GM18867 (cell line): ENCODE measurements at regions not wholly inside any gene's neighbourhood (a gene's known extent, or its start where the extent isn't known, plus 50 kb on each side); places are given as distances from the start of the nearest gene placed in this dataset.
A peak's percentile ranks its signal among the peaks of the same experiment; 100 is the strongest.
"Not testable (repeated sequence)": the region's sequence is repeated elsewhere in the genome, so short reads cannot be mapped to it uniquely, and the experiment has no call there.

Experiments
- ATAC-seq: cut with Tn5 transposase; IDR thresholded peaks from one replicate; pipeline ENCODE4 v1.9.1; 2021; ENCODE audit warnings: mild to moderate bottlenecking, moderate library complexity; ENCODE audit not compliant: unreplicated experiment

- ATAC-seq, result no peak
These were observed 290.6 kb upstream of the KLF3 start for GRCh38 chr4:38373375-38373774.

- ATAC-seq, result no peak
These were observed 286.8 kb upstream of the KLF3 start for GRCh38 chr4:38377195-38377594.

GRCh38 chr4:38378478-38378877 is 285.5 kb upstream of the KLF3 start:
- ATAC-seq, result no peak

- ATAC-seq, result no peak
These were observed 282.2 kb upstream of the KLF3 start for GRCh38 chr4:38381788-38382187.

- ATAC-seq, result no peak
These were observed 281.5 kb upstream of the KLF3 start for GRCh38 chr4:38382520-38382919.

DNA sequence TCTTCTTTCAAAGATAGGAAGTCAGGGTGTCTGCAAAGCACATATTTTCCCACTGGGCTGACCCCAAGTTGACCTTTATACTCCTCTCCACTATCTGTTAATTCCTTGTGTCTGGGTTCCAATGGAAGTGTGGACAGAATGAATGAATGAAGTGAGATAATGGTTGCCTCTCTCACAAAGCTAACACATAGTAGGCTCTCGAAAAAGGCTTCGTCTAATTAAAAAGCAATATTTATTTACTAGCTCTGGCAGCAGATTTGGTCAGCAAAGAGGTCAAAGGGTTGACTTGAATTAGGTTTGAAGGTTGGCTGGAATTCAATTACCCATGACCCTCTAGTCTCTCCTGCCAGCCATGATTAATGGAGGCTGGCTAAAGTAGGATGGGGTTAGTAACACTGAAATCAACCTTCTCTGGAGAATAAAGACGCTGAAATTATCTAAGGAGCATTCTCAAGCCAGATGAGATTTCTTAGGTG is 280.3 kb upstream of the KLF3 start:
- ATAC-seq, result no peak

DNA sequence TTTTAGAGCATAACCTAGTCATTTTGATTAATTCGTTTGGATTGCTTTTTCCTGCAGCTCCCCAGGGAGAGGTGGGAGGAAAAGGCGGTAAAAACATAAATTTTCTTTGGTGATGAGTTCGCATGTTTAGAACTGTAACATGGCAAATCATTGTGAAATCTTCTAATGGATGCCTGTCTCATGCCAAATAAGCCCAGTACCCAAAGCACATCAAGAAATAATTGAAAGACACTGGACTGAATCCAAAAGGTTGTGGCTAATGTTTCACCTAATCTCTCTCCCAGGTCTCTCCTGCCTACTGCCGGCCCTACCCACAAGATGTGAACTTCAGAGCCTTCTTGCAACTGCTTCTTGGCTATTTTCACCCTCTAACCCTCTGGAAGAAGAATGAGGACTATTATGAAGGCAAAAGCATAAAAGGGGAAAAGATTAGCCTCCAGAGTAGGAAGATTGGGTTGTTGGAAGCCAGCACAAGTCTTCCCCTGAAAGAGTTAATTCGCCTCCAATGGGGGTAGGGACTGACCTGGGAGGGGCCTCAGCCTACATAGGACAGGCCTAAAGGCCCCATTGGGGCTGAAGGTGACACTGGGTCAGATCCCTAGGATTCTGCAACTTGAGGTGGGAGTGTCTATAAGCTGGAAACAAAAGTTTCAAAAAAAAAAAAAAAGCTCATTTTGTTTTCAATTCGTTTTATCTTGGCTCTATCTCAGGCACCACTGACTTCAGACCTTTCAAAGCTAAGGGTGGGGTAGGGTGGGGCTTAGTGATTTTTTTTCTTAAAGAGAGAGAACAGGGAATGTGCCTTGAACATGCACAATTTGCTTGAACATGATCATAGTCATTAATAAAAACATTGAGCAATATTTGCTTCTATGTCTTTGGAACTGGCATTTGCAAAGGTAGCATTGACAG is 278.6 kb upstream of the KLF3 start:
- no peak for ATAC-seq

DNA sequence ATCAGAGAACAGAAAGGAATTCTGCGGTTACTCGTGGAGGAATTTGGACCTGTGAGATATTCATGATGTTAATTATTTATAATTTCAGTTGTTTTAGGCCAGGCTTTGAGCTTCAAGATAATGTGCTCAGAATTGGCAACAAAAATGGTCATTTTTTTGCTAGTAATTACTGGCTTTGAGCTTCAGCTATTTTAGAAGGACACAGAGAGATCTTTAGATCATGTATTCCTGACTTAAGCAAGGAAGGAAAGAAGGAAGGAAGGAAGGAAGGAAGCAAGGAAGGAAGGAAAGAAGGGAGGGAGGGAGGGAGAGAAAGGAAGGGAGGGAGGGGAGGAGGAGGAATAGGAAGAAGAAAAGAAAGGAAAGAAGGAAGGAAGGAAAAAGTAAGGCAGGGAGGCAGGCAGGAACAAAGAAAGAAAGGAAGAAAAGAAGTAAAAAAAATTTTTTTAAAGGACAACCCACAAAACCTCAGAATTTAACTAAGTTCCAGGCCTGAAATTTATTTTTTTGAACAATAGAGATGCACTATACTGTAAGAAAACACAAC is 277.9 kb upstream of the KLF3 start:
- no peak for ATAC-seq

DNA sequence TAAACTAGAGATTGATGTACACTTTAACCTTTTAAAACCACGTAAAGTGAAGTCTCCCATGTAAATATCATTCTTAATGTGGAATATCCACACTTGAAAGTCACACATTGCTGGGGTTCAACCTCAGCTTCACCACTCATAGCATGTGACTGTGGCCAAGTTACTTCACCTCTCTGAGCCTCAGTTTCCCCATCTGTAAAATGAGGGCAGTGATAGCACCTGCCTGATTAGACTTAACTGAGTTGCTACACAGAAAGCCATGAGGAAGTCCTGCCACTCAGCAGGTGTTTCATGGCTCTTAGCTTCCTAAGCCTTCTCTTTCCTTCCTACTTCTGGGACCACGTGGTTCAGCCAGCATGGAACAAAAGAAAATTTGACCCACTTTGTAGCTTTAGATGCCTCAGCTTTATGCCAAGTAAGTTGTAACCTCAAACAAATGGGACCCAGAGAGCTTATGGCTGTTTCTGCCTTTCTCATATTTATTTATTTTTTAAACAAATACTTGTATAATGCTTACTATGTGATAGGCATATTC is 277.3 kb upstream of the KLF3 start:
- ATAC-seq, result no peak

GRCh38 chr4:38387348-38387747 is 276.7 kb upstream of the KLF3 start:
- no peak for ATAC-seq

GRCh38 chr4:38387819-38388218 is 276.2 kb upstream of the KLF3 start:
- no peak for ATAC-seq

DNA sequence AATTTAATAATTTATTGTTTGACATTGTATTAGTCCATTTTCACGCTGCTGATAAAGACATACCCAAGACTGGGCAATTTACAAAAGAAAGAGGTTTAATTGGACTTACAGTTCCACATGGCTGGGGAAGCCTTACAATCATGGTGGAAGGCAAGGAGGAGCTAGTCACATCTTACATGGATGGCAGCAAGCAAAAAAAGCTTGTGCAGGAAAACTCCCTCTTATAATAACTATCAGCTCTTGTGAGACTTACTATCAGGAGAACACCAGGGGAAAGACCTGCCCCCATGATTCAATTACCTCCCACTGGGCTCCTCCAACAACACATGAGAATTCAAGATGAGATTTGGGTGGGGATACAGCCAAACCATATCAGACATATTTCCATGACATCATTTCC is 275.1 kb upstream of the KLF3 start:
- not testable (repeated sequence) for ATAC-seq

- no peak for ATAC-seq
These were observed 272.9 kb upstream of the KLF3 start for GRCh38 chr4:38390969-38391545.

DNA sequence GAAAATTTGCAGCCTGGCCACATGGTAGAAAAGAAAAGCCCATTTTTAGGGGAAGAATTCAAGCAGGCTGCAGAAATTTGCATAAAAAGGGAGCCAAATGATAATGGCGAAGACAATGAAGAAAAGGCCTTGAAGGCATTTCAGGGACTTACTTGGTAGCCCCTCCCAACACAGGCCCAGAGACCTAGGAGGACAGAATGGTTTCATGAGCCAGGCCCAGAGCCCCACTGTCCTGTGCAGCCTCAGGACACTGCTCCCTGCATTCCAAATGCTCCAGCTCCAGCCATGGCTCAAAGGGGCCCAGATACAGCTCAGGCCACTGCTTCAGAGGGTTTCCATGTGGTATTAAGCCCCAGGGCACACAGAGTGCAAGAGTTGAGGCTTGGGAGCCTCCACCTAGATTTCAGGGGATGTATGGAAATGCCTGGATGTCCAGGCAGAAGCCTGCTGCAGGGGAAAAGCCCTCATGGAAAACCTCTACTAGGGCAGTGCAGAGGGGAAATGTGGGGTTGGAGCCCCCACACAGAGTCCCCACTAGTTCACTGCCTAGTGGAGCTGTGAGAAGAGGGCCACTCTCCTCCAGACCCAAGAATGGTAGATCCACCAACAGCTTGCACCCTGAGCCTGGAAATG is 271.7 kb upstream of the KLF3 start:
- ATAC-seq, result no peak

GRCh38 chr4:38396091-38396490 is 267.9 kb upstream of the KLF3 start:
- no peak for ATAC-seq

DNA sequence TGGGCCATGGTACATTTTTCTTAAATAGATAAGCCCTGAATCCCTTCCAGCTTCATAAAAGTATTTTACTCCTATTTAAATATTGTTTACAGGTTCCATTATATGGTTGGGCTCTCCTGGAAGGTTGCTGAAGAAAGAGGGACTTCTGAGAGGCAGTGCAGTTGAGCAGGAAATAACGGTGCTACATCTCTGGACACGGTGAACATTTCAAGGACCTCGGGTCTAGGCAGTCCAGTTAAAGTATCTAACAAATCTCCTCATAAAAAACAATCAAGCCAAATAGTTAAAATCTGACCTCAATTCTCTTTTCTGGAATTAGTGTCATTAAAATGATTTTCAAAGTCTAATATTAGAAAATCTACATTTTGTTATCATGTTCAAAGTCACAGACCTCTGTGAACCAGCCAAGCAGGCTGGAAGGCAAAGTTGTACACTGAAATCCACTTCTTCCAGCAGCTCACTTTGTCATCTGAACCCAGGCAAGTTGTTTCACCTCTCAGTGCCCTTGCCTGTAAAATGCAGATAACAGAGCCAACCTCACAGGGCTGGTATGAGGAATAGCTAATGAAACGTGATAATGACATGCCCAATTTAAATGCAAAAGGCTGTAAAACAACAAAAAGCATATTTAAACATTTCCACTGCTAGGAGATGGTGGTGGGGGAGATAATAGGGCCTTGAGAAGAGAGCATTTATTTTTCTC is 267.0 kb upstream of the KLF3 start:
- no peak for ATAC-seq

DNA sequence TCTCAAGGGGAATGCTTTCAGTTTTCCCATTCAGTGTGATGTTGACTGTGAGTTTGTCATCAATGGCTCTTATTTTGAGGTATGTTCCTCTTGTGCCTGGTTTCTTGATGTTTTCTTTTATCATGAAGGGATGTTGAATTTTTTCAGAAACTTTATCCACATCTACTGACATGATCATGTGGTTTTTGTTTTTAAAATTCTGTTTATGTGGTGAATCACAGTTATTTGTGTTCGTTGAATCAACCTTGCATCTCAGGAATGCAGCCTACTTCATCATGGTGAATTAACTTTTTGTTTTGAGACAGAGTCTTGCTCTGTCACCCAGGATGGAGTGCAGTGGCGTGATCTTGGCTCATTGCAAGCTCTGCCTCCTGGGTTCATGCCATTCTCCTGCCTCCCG is 263.1 kb upstream of the KLF3 start:
- no peak for ATAC-seq

DNA sequence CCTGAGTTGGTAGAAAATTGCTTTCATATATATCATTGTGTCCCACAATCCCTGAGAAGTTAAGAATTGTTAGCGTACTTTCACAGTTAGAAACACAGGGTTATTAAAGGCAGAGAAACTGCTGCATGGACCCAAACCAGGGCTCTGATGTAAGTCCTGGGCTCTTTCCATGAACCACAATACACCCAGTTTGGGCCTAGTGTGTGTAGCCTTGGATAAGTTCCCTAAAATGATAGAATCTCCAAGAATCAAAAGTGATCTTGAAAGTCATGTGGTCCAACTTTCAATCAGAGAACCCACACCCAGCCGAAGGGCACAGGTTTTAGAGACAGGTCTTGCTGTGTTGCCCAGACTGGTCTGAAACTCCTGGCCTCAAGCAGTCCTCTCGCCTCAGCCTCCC is 257.8 kb upstream of the KLF3 start:
- no peak for ATAC-seq

DNA sequence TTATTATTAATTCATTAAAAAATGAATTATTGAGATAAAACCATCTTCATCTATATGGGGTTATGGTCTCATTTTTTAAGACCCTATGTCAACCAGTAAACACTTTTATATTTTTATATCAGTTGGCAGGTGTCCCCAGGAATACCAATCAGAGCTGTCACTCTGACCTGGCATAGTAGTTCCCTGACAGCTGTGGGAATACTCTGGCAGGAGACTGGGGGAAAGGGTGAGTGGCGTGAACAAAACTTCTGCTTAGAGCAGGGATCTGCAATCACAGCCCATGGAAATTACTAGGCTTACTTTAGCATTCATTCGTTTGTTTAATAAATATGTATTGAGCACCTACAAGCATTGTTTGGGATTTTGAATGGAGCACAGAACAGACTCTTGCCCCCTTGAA is 254.1 kb upstream of the KLF3 start:
- ATAC-seq, result no peak

DNA sequence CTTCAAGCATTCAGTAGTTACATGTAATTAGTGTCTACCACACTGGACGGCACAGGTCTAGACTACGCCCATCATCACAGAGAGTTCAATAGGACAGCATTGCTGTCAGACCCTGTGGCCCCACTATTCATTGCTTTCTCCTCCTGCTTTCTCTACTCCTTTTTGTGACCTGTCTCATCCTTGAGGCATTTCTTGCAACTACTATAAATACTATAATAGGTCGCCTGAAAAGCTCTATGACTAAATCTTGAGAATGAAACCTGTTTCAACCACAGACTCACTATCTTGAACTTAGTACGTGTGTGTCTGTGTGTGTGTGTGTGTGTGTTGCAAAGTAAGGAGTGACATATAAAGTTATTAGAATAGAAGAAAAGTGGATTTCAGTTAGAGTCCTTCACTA is 252.9 kb upstream of the KLF3 start:
- peak; percentile 89 for ATAC-seq
